NT2/D1 (cell line): ENCODE measurements at regions not wholly inside any gene's neighbourhood (a gene's known extent, or its start where the extent isn't known, plus 50 kb on each side); places are given as distances from the start of the nearest gene placed in this dataset.

Experiments used
- DNase-seq: peaks from one replicate; pipeline ENCODE4 v3.0.0-alpha.2; 2011; ENCODE audit warnings: low read depth, low spot score
- H3K27me3 ChIP-seq: 2 replicates; pipeline ENCODE4 v1.6.0; 2011; ENCODE audit warnings: mild to moderate bottlenecking; ENCODE audit not compliant: insufficient read length, insufficient read depth
- H3K36me3 ChIP-seq: 2 replicates; pipeline ENCODE4 v1.6.1; 2011; ENCODE audit warnings: mild to moderate bottlenecking, low read length, mixed read lengths; ENCODE audit not compliant: insufficient read depth, insufficient read length
- H3K4me1 ChIP-seq: 2 replicates; pipeline ENCODE4 v1.5.1; 2011; ENCODE audit not compliant: insufficient read depth, insufficient read length
- H3K4me3 ChIP-seq: 2 replicates; pipeline ENCODE4 v1.5.1; 2011; ENCODE audit warnings: low read depth; ENCODE audit not compliant: insufficient read length
- H3K9ac ChIP-seq: 2 replicates; pipeline ENCODE4 v1.6.0; 2011; ENCODE audit warnings: low read depth; ENCODE audit not compliant: insufficient read length
- H3K9me3 ChIP-seq: 2 replicates; pipeline ENCODE4 v1.5.1; 2011; ENCODE audit warnings: mild to moderate bottlenecking, low read length; ENCODE audit not compliant: insufficient read depth
- SUZ12 ChIP-seq: IDR thresholded peaks from 2 replicates; pipeline ENCODE4 v1.6.1; 2011; ENCODE audit not compliant: insufficient read length, insufficient read depth; ENCODE audit errors: extremely low read depth
- YY1 ChIP-seq: IDR thresholded peaks from 2 replicates; pipeline ENCODE4 v1.6.1; 2011; ENCODE audit not compliant: insufficient read length, insufficient read depth
- ZNF274 ChIP-seq: IDR thresholded peaks from 2 replicates; pipeline ENCODE4 v1.6.1; 2011; ENCODE audit warnings: mild to moderate bottlenecking, low read depth, low read length

DNA sequence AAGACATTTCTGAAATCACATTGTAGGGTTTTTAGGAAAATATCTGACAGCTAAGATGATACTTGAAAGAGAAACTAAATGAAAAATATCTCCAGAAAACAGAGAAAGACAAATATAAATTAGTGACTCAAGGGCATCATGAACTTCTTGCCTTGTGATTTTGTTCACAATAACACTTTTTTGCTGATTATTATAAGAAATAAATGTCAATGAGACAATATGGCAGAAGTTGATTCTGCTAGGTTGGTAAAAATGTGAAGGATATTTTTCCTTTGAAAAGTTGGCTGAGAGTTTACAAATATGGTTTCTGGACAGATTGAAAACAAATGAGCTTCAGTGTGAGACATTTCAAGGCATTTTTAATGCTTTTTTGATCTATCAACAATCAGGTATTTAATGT, 1631.2 kb upstream of the ACVR2A start:
- H3K4me3 ChIP-seq: no peak overlapping the region
- no peaks in the 10 kb centered on the region for H3K4me1 ChIP-seq
- H3K36me3 ChIP-seq: no peaks in the 10 kb centered on the region
- no peak overlapping the region for H3K9ac ChIP-seq
- H3K9me3 ChIP-seq: no peaks in the 10 kb centered on the region
- DNase-seq: no peak
- TF ChIP-seq ZNF274: no peak
- no peak for TF ChIP-seq SUZ12
- no peak for TF ChIP-seq YY1
- H3K27me3 ChIP-seq: no peaks in the 10 kb centered on the region

DNA sequence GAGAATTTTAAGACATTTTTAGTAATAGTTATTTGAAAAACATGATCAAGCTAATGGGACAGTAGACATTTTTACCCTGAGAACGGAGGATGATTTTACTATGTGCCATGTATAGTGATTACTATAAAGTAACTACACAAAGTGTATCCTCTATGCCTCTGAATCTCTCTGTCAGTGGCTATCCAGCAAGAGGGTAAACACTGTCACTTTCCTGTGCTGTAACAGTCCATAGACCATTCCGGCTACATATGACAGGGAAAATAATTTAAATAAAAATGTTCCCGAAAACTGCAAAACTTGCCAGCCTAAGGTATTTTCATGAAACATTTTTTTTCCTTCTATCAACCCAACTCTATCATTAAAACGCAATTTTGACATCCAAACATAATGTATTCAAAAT, 1632.2 kb upstream of the ACVR2A start:
- Histone ChIP-seq H3K4me3 (no peak overlapping the region), H3K9me3 (no peaks in the 10 kb centered on the region)

GRCh38 chr2:146209842-146210275, 1635.0 kb upstream of the ACVR2A start:
- no peak for TF ChIP-seq ZNF274
- TF ChIP-seq SUZ12: no peak
- no peak for TF ChIP-seq YY1
- H3K4me3 ChIP-seq: no peak overlapping the region
- no peaks in the 10 kb centered on the region for H3K4me1 ChIP-seq
- no peak for DNase-seq
- no peaks in the 10 kb centered on the region for H3K9me3 ChIP-seq
- no peaks in the 10 kb centered on the region for H3K36me3 ChIP-seq
- H3K27me3 ChIP-seq: no peaks in the 10 kb centered on the region
- H3K9ac ChIP-seq: no peak overlapping the region

More for the DNA sequence above, 1632.2 kb upstream of the ACVR2A start:
- H3K9ac ChIP-seq: no peak overlapping the region
- no peaks in the 10 kb centered on the region for H3K27me3 ChIP-seq
- no peaks in the 10 kb centered on the region for H3K36me3 ChIP-seq
- DNase-seq: no peak
- TF ChIP-seq ZNF274 (no peak), SUZ12 (no peak), YY1 (no peak)
- H3K4me1 ChIP-seq: no peaks in the 10 kb centered on the region

- H3K27me3 ChIP-seq: no peaks in the 10 kb centered on the region
- H3K4me3 ChIP-seq: no peak overlapping the region
- TF ChIP-seq ZNF274 (no peak), SUZ12 (no peak), YY1 (no peak)
- no peak overlapping the region for H3K9ac ChIP-seq
- no peaks in the 10 kb centered on the region for H3K36me3 ChIP-seq
- no peaks in the 10 kb centered on the region for H3K9me3 ChIP-seq
- no peak for DNase-seq
- H3K4me1 ChIP-seq: no peaks in the 10 kb centered on the region
Observed at GRCh38 chr2:146207901-146208300, 1636.9 kb upstream of the ACVR2A start.

- Histone ChIP-seq H3K27me3 (no peaks in the 10 kb centered on the region), H3K36me3 (no peaks in the 10 kb centered on the region), H3K9ac (no peak overlapping the region), H3K9me3 (no peaks in the 10 kb centered on the region), H3K4me3 (no peak overlapping the region), H3K4me1 (no peaks in the 10 kb centered on the region)
- DNase-seq: no peak
- TF ChIP-seq SUZ12 (no peak), ZNF274 (no peak), YY1 (no peak)
Observed at GRCh38 chr2:146207417-146207816, 1637.4 kb upstream of the ACVR2A start.

GRCh38 chr2:146203064-146203624, 1641.7 kb upstream of the ACVR2A start:
- TF ChIP-seq ZNF274 (no peak), SUZ12 (no peak), YY1 (no peak)
- Histone ChIP-seq H3K4me1 (no peaks in the 10 kb centered on the region), H3K27me3 (no peaks in the 10 kb centered on the region), H3K4me3 (no peak overlapping the region), H3K9ac (no peak overlapping the region), H3K9me3 (no peaks in the 10 kb centered on the region), H3K36me3 (no peaks in the 10 kb centered on the region)
- no peak for DNase-seq

- Histone ChIP-seq H3K4me1 (no peaks in the 10 kb centered on the region), H3K9me3 (no peaks in the 10 kb centered on the region), H3K9ac (no peak overlapping the region), H3K4me3 (no peak overlapping the region), H3K36me3 (no peaks in the 10 kb centered on the region), H3K27me3 (no peaks in the 10 kb centered on the region)
- no peak for DNase-seq
- no peak for TF ChIP-seq YY1
- no peak for TF ChIP-seq SUZ12
- no peak for TF ChIP-seq ZNF274
Observed at GRCh38 chr2:146193619-146194018, 1651.2 kb upstream of the ACVR2A start.
